DLD1 (cell line): ENCODE measurements at regions not wholly inside any gene's neighbourhood (a gene's known extent, or its start where the extent isn't known, plus 50 kb on each side); places are given as distances from the start of the nearest gene placed in this dataset.
"Not testable (repeated sequence)": the region's sequence is repeated elsewhere in the genome, so short reads cannot be mapped to it uniquely, and the experiment has no call there.

ENCODE experiments used
- in situ Hi-C: cut with HindIII; loops from 2 replicates; pipeline ENCODE4 v1.10.0; 2017; ENCODE audit warnings: low sequenced_read_pairs

- in situ Hi-C loops: no loop called here
Measured at GRCh38 chr3:87109465-87109864, 117.6 kb upstream of the CHMP2B start.

GRCh38 chr3:87101861-87102625 lies 111.1 kb upstream of the VGLL3 start:
- in situ Hi-C loops: no loop called here

- in situ Hi-C loops: not testable (repeated sequence)
Measured at GRCh38 chr3:87097733-87098132, 106.8 kb upstream of the VGLL3 start.

- in situ Hi-C loops: no loop called here
Measured at GRCh38 chr3:87090631-87091030, 99.7 kb upstream of the VGLL3 start.

GRCh38 chr3:87088993-87089841 lies 98.3 kb upstream of the VGLL3 start:
- in situ Hi-C loops: no loop called here

- in situ Hi-C loops: no loop called here
Measured at GRCh38 chr3:87088430-87088992, 97.6 kb upstream of the VGLL3 start.

GRCh38 chr3:87084868-87085267 lies 93.9 kb upstream of the VGLL3 start:
- in situ Hi-C loops: no loop called here

- in situ Hi-C loops: no loop called here
Measured at GRCh38 chr3:87082796-87083440, 92.0 kb upstream of the VGLL3 start.

GRCh38 chr3:87077355-87077754 lies 86.4 kb upstream of the VGLL3 start:
- in situ Hi-C loops: loop anchor here (5.0 kb wide), 1 partner anchor 105 kb away; no protein-coding TSS in a partner anchor

GRCh38 chr3:87076946-87077345 lies 86.0 kb upstream of the VGLL3 start:
- in situ Hi-C loops: loop anchor here (5.0 kb wide), 1 partner anchor 105 kb away; no protein-coding TSS in a partner anchor

GRCh38 chr3:87073496-87074145 lies 82.7 kb upstream of the VGLL3 start:
- in situ Hi-C loops: no loop called here

- in situ Hi-C loops: no loop called here
Measured at GRCh38 chr3:87072446-87072845, 81.5 kb upstream of the VGLL3 start.

- in situ Hi-C loops: no loop called here
Measured at GRCh38 chr3:87069971-87070370, 79.0 kb upstream of the VGLL3 start.

- in situ Hi-C loops: no loop called here
Measured at GRCh38 chr3:87069021-87069420, 78.1 kb upstream of the VGLL3 start.

- in situ Hi-C loops: no loop called here
Measured at GRCh38 chr3:87062685-87063084, 71.7 kb upstream of the VGLL3 start.

- in situ Hi-C loops: no loop called here
Measured at GRCh38 chr3:87057474-87057873, 66.5 kb upstream of the VGLL3 start.

- in situ Hi-C loops: no loop called here
Measured at GRCh38 chr3:87053553-87053952, 62.6 kb upstream of the VGLL3 start.

- in situ Hi-C loops: no loop called here
Measured at GRCh38 chr3:87052499-87053260, 61.7 kb upstream of the VGLL3 start.

- in situ Hi-C loops: no loop called here
Measured at GRCh38 chr3:87047852-87048251, 56.9 kb upstream of the VGLL3 start.

GRCh38 chr3:87046241-87046640 lies 55.3 kb upstream of the VGLL3 start:
- in situ Hi-C loops: no loop called here
